ENCODE measurements at regions not wholly inside any gene's neighbourhood (a gene's known extent, or its start where the extent isn't known, plus 50 kb on each side); places are given as distances from the start of the nearest gene placed in this dataset.

DNA sequence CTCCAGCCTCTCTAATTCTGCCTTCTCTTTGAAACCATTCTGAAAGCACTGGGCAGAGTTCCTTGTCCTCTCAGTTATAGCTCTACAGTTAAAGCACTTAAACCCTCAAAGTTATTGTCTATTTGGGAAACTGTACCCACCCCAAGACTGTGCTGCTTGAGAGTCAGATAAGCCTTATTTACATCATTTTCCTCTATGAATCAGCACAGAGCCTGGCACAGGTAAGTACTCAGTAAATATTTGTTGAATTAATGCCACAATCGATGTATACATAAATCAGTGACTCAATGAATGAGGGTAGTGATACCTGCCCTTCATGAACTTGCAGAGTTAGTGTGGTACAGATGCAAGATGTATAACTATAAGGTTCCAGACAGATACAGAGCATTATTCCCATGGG lies 549.4 kb upstream of the KLF4 start:
- TF ChIP-seq POLR2A (IDR thresholded peaks at IDR 0.05; ENCODE audit: low read length) (no peak), GATA1 (IDR thresholded peaks at IDR 0.05; ENCODE audit: low read depth, low read length) (no peak)

Measured in erythroblast (primary cell).